WERI-Rb-1 (cell line): ENCODE measurements at regions not wholly inside any gene's neighbourhood (a gene's known extent, or its start where the extent isn't known, plus 50 kb on each side); places are given as distances from the start of the nearest gene placed in this dataset.

Experiments used
- DNase-seq: peaks from one replicate; pipeline ENCODE4 v3.0.0-alpha.2; 2020
- H3K27ac ChIP-seq: fragments of 250-450 bp; sonication (Bioruptor Pico); 2 replicates; pipeline ENCODE4 v1.5.1; 2020; ENCODE audit warnings: mild to moderate bottlenecking, moderate library complexity
- H3K27me3 ChIP-seq: fragments of 250-450 bp; sonication (Bioruptor Pico); 2 replicates; pipeline ENCODE4 v1.5.1; 2021; ENCODE audit warnings: mild to moderate bottlenecking, low read depth, moderate library complexity; ENCODE audit not compliant: insufficient read depth, severe bottlenecking
- H3K36me3 ChIP-seq: fragments of 250-450 bp; sonication (Bioruptor Pico); 2 replicates; pipeline ENCODE4 v1.5.1; 2020; ENCODE audit warnings: mild to moderate bottlenecking, moderate library complexity
- H3K4me3 ChIP-seq: 2 replicates; pipeline ENCODE4 v1.5.1; 2011; ENCODE audit warnings: low read depth, mild to moderate bottlenecking, control low read depth, low read length
- H3K9me3 ChIP-seq: fragments of 250-450 bp; sonication (Bioruptor Pico); 2 replicates; pipeline ENCODE4 v1.5.1; 2021; ENCODE audit warnings: mild to moderate bottlenecking, moderate library complexity; ENCODE audit not compliant: severe bottlenecking
- CTCF ChIP-seq: IDR thresholded peaks from 2 replicates; pipeline ENCODE4 v1.5.1; 2011; ENCODE audit warnings: low read depth, mild to moderate bottlenecking, control low read depth, inconsistent platforms, low read length

DNA sequence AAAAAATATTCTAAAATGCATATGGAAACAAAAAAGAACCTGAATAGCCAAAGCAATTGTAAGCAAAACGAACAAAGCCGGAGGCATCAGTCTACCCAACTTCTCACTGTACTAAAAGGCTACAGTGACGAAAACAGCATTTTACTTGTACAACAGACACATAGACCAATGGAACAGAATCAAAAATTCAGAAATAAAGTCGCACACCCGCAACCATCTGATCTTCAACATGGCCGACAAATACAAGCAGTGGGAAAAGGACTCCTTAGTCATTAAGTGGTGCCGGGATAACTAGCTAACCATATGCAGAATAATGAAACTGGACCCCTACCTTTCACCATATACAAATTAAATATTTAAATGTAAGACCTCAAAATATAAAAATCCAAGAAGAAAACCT lies 203.9 kb upstream of the PPFIA2 start:
- H3K27ac ChIP-seq: no peak overlapping the region
- H3K4me3 ChIP-seq: no peak overlapping the region
- no peak for DNase-seq
- no peak for TF ChIP-seq CTCF
- H3K9me3 ChIP-seq: no peaks in the 10 kb centered on the region
- H3K36me3 ChIP-seq: no peaks in the 10 kb centered on the region
- no peaks in the 10 kb centered on the region for H3K27me3 ChIP-seq

DNA sequence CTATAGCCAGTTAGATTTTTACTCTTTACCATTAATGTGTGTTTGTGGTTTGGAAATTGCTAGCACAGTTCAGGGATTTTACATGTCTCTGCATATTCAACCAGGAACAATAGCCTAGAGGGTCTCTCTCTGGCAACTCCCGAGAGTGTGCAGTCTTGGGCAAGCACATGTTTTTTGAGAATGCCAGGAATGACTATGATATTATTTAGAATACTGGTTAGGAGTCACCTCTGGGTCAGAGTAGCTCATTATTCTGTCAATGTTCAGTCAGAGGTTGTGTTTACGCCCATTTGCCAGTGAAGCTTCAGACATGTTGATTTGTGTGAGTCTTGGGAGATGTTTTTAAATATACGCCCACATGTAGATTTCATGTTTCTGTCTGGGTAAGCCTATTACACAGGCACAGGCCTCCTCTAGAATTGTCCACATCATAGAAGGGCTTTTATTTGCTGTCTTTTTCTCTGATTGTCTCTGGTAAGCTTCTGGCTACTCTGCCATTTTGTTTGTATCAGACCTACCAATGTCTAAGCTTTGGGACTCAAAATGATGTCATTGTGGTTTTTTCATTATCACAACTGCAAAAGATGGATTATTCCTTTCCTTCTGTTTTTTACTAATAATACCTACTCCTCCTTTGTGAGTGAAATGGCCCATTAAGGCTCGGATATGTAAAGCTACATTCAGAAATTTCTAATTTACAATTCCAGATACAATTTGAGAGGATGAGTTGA lies 203.1 kb upstream of the PPFIA2 start:
- no peak for DNase-seq
- Histone ChIP-seq H3K27ac (no peak overlapping the region), H3K4me3 (no peak overlapping the region), H3K36me3 (no peaks in the 10 kb centered on the region), H3K9me3 (no peaks in the 10 kb centered on the region), H3K27me3 (no peaks in the 10 kb centered on the region)
- TF ChIP-seq CTCF: no peak

- no peak for TF ChIP-seq CTCF
- no peak for DNase-seq
- no peaks in the 10 kb centered on the region for H3K36me3 ChIP-seq
- no peak overlapping the region for H3K27ac ChIP-seq
- H3K4me3 ChIP-seq: no peak overlapping the region
- H3K9me3 ChIP-seq: no peaks in the 10 kb centered on the region
- H3K27me3 ChIP-seq: no peaks in the 10 kb centered on the region
These were observed 199.3 kb upstream of the PPFIA2 start for GRCh38 chr12:81958406-81958805.

DNA sequence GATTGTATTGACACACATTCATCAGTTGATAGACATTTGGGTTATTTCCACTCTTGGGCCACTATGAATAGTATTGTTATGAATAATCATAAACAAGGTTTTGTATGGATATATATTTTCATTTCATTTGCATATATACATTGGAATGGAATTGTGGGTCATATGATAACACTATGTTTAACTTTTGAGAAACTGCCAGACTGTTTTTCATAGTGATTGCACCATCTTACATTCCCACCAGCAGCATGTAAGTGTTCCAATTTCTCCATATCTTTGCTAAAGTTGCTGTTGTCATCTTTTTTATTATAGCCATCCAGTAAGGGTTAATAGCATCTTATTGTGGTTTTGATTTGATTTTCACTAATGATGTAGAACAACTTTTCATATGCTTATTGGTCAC lies 198.5 kb upstream of the PPFIA2 start:
- no peak for TF ChIP-seq CTCF
- Histone ChIP-seq H3K36me3 (no peaks in the 10 kb centered on the region), H3K4me3 (no peak overlapping the region), H3K27ac (no peak overlapping the region), H3K9me3 (no peaks in the 10 kb centered on the region), H3K27me3 (no peaks in the 10 kb centered on the region)
- DNase-seq: no peak

- DNase-seq: no peak
- Histone ChIP-seq H3K36me3 (no peaks in the 10 kb centered on the region), H3K4me3 (no peak overlapping the region), H3K9me3 (no peaks in the 10 kb centered on the region), H3K27me3 (no peaks in the 10 kb centered on the region), H3K27ac (no peak overlapping the region)
- TF ChIP-seq CTCF: no peak
These were observed 197.3 kb upstream of the PPFIA2 start for GRCh38 chr12:81956468-81956860.

DNA sequence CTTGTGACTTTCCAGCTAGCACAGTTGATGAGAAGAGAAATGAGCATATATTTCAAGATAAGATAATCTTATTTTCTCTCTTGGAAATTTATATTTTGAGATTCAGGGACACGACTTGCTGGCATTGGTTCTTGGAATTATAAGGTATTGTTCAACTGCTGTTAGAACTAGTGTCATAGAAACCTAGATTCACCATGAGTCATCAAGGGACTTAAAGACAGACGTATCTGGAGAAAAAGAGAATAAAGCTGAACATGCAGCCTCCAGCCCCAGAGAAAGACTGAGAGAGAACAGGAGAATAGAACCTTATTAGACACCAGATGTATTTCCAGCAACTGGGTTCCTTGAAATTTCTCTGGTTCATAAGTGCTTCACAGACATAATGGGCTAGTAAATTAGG lies 194.4 kb upstream of the PPFIA2 start:
- Histone ChIP-seq H3K4me3 (no peak overlapping the region), H3K27ac (no peak overlapping the region), H3K9me3 (no peaks in the 10 kb centered on the region), H3K36me3 (no peaks in the 10 kb centered on the region), H3K27me3 (no peaks in the 10 kb centered on the region)
- no peak for DNase-seq
- TF ChIP-seq CTCF: no peak
